K562 (cell line): ENCODE measurements at regions not wholly inside any gene's neighbourhood (a gene's known extent, or its start where the extent isn't known, plus 50 kb on each side); places are given as distances from the start of the nearest gene placed in this dataset.
A peak's percentile ranks its signal among the peaks of the same experiment; 100 is the strongest.

Experiments used
- BCOR ChIP-seq: fragments of 450-650 bp; IDR thresholded peaks from 2 replicates; pipeline ENCODE4 v1.6.1; 2016
- BRCA1 ChIP-seq, 2 experiments: fragments of 450-650 bp in 1 of 2; sonication (generic) in 1 of 2; formaldehyde crosslinking in 1 of 2; IDR thresholded peaks; 2 replicates each; pipeline versions ENCODE4 v1.5.0 to v1.6.1; 2017 to 2020; ENCODE audit warnings: mild to moderate bottlenecking in 1 of 2, missing genetic modification reagents in 1 of 2
- CBFB ChIP-seq: sonication (generic); formaldehyde crosslinking; IDR thresholded peaks from 2 replicates; pipeline ENCODE4 v1.4.0; 2020; ENCODE audit warnings: mild to moderate bottlenecking, missing genetic modification reagents
- CHCHD3 ChIP-seq: fragments of 250-450 bp; sonication (Bioruptor Pico); IDR thresholded peaks from 2 replicates; pipeline ENCODE4 v2.1.2; 2022; ENCODE audit warnings: mild to moderate bottlenecking
- ELF4 ChIP-seq: fragments of 450-650 bp; formaldehyde crosslinking; IDR thresholded peaks from 2 replicates; pipeline ENCODE4 v1.4.0; 2022; ENCODE audit warnings: missing genetic modification characterization
- ESRRA ChIP-seq: fragments of 450-650 bp; IDR thresholded peaks from 2 replicates; pipeline ENCODE4 v1.6.1; 2014; ENCODE audit warnings: low read depth, mild to moderate bottlenecking, moderate library complexity, borderline replicate concordance
- EWSR1 ChIP-seq: fragments of 450-650 bp; IDR thresholded peaks from 2 replicates; pipeline ENCODE4 v1.6.1; 2018; ENCODE audit warnings: borderline replicate concordance, mild to moderate bottlenecking, low read depth, moderate library complexity; ENCODE audit not compliant: partially characterized antibody
- GABPA ChIP-seq: fragments of 200-800 bp; sonication (Bioruptor generic); conservative IDR thresholded peaks from 2 replicates; pipeline ENCODE4 v1.6.1; 2016; ENCODE audit warnings: low read depth, missing genetic modification characterization, missing compliant biosample characterization
- MBD2 ChIP-seq: sonication (generic); IDR thresholded peaks from 2 replicates; pipeline ENCODE4 v1.6.1; 2016; ENCODE audit warnings: low read depth, borderline replicate concordance
- MCM2 ChIP-seq: fragments of 450-650 bp; IDR thresholded peaks from 2 replicates; pipeline ENCODE4 v1.6.1; 2017; ENCODE audit warnings: low read depth, mild to moderate bottlenecking
- MCM7 ChIP-seq, 2 experiments: fragments of 450-650 bp; IDR thresholded peaks; 2 replicates each; pipeline ENCODE4 v1.6.1; 2016 to 2018
- NFE2 ChIP-seq: IDR thresholded peaks from 2 replicates; pipeline ENCODE4 v1.6.1; 2014; ENCODE audit warnings: antibody characterized with exemption, low read depth
- NR2F6 ChIP-seq: fragments of 450-650 bp; formaldehyde crosslinking; IDR thresholded peaks from 2 replicates; pipeline ENCODE4 v1.4.0; 2020; ENCODE audit warnings: mild to moderate bottlenecking
- NUFIP1 ChIP-seq: fragments of 450-650 bp; IDR thresholded peaks from 2 replicates; pipeline ENCODE4 v1.6.1; 2018; ENCODE audit not compliant: partially characterized antibody
- PCBP1 ChIP-seq: fragments of 200-400 bp; formaldehyde crosslinking; IDR thresholded peaks from 2 replicates; pipeline ENCODE4 v1.6.1; 2018; ENCODE audit warnings: mild to moderate bottlenecking, low read depth, low read length; ENCODE audit not compliant: poor library complexity, severe bottlenecking
- RB1 ChIP-seq: fragments of 450-650 bp; IDR thresholded peaks from 2 replicates; pipeline ENCODE4 v1.6.1; 2017; ENCODE audit warnings: low read depth, mild to moderate bottlenecking
- TAF7 ChIP-seq: fragments of 450-650 bp; IDR thresholded peaks from 2 replicates; pipeline ENCODE4 v1.6.1; 2016; ENCODE audit warnings: missing genetic modification characterization, missing compliant biosample characterization
- TAL1 ChIP-seq: fragments of 450-650 bp; IDR thresholded peaks from 2 replicates; pipeline ENCODE4 v1.6.1; 2016; ENCODE audit warnings: mild to moderate bottlenecking
- TEAD2 ChIP-seq: fragments of 450-650 bp; IDR thresholded peaks from 2 replicates; pipeline ENCODE4 v1.6.1; 2016; ENCODE audit warnings: missing genetic modification characterization, control low read depth, missing compliant biosample characterization
- ZFP30 ChIP-seq: fragments of 250-450 bp; sonication (Bioruptor Pico); IDR thresholded peaks from 2 replicates; pipeline ENCODE4 v1.8.0; 2022; ENCODE audit warnings: moderate library complexity, mild to moderate bottlenecking, inconsistent platforms, borderline replicate concordance
- ZNF311 ChIP-seq: fragments of 250-450 bp; sonication (Bioruptor Pico); IDR thresholded peaks from 2 replicates; pipeline ENCODE4 v1.4.0; 2020; ENCODE audit warnings: mild to moderate bottlenecking, moderate library complexity
- ZNF347 ChIP-seq: fragments of 450-650 bp; formaldehyde crosslinking; IDR thresholded peaks from 2 replicates; pipeline ENCODE4 v1.4.0; 2020; ENCODE audit warnings: low read depth, mild to moderate bottlenecking, moderate library complexity
- ZNF79 ChIP-seq: fragments of 250-450 bp; sonication (Bioruptor Pico); IDR thresholded peaks from 2 replicates; pipeline ENCODE4 v1.4.0; 2020; ENCODE audit warnings: low read depth, mild to moderate bottlenecking, moderate library complexity
- TF ChIP-seq, protein P1 (sequence below): fragments of 200-400 bp; formaldehyde crosslinking; IDR thresholded peaks from 2 replicates; pipeline ENCODE4 v1.6.1; 2017; ENCODE audit warnings: mild to moderate bottlenecking, low read depth, low read length, moderate library complexity
- TF ChIP-seq, protein P2 (sequence below), 2 experiments: IDR thresholded peaks; 2 replicates each; pipeline ENCODE4 v1.6.1; 2012; ENCODE audit warnings: improper control_type of control experiment in 2 of 2, low read depth in 2 of 2, low read length in 2 of 2, borderline replicate concordance in 1 of 2

DNA sequence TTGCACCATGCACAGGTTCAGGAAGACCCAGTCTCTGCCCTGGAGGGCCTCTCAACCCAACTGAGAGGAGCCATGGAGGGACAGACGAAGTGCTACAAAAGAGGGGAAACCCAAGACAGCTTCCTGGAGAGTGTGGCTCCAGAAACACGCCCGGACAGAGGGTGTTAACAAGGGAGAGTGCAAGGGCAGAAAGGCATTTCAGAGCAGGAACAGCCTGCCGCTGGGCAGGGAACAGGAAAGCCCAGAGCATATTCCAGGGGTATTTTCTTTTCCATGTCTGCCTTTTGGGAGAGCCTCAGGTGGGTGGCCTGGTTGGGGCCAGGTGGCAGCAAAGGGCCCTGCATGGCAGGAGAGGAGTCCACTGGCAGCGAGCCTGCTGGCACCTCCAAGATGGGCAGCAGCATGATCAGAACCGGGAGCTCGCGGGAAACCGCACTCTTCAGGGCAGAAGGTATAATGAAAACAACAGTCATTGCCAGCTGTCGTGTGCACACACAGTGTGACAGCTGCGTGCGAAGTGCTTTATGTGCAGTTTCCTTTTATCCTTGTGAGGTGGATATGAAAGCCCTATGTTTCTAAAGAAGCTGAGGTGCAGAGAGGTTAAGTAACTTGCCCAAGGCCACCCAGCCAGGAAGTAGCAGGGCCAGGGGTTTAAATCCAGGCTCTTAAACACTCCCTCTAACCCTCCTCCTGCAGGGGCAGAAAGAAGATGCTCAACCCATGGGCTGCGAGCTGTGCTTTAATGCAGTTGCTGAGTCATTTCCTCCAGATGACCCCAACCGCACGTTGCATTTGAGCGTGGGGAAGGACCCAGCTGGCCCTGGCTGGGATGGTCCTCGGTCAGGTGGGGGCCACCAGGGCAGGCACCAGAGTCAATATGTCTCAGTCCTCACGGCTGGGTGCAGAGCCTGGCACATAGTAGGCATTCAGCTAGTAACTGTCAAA, 128.6 kb downstream of the OAT start (continued):
- no peak for TF ChIP-seq PCBP1
- TF ChIP-seq TEAD2 (tag) = no peak
- TF ChIP-seq MCM7 (IDR thresholded peaks at IDR 0.05) = no peak
- peak; percentile 87 for TF ChIP-seq NFE2
- no peak for TF ChIP-seq TAL1
- no peak for TF ChIP-seq NUFIP1
- TF ChIP-seq CHCHD3 (CRISPR knock-in tag) = no peak
- TF ChIP-seq GABPA (tag) = peak; percentile 38; the same call in 1 of the 2 replicates
- no peak for TF ChIP-seq ZFP30 (CRISPR knock-in tag)
- TF ChIP-seq MBD2 = no peak
- no peak for TF ChIP-seq BCOR
- TF ChIP-seq MCM2 = no peak
- TF ChIP-seq, protein P1, sequence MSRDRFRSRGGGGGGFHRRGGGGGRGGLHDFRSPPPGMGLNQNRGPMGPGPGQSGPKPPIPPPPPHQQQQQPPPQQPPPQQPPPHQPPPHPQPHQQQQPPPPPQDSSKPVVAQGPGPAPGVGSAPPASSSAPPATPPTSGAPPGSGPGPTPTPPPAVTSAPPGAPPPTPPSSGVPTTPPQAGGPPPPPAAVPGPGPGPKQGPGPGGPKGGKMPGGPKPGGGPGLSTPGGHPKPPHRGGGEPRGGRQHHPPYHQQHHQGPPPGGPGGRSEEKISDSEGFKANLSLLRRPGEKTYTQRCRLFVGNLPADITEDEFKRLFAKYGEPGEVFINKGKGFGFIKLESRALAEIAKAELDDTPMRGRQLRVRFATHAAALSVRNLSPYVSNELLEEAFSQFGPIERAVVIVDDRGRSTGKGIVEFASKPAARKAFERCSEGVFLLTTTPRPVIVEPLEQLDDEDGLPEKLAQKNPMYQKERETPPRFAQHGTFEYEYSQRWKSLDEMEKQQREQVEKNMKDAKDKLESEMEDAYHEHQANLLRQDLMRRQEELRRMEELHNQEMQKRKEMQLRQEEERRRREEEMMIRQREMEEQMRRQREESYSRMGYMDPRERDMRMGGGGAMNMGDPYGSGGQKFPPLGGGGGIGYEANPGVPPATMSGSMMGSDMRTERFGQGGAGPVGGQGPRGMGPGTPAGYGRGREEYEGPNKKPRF = no peak
- TF ChIP-seq, protein P2, sequence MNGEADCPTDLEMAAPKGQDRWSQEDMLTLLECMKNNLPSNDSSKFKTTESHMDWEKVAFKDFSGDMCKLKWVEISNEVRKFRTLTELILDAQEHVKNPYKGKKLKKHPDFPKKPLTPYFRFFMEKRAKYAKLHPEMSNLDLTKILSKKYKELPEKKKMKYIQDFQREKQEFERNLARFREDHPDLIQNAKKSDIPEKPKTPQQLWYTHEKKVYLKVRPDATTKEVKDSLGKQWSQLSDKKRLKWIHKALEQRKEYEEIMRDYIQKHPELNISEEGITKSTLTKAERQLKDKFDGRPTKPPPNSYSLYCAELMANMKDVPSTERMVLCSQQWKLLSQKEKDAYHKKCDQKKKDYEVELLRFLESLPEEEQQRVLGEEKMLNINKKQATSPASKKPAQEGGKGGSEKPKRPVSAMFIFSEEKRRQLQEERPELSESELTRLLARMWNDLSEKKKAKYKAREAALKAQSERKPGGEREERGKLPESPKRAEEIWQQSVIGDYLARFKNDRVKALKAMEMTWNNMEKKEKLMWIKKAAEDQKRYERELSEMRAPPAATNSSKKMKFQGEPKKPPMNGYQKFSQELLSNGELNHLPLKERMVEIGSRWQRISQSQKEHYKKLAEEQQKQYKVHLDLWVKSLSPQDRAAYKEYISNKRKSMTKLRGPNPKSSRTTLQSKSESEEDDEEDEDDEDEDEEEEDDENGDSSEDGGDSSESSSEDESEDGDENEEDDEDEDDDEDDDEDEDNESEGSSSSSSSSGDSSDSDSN (IDR thresholded peaks at IDR 0.05; ENCODE audit: borderline replicate concordance in 1 of 2, low read depth in 2 of 2, low read length in 2 of 2) = no peak
- no peak for TF ChIP-seq ESRRA
- TF ChIP-seq NR2F6 (CRISPR knock-in tag) = no peak
- no peak for TF ChIP-seq ELF4 (CRISPR knock-in tag)
- no peak for TF ChIP-seq ZNF347 (CRISPR knock-in tag)
- TF ChIP-seq ZNF79 = no peak
- TF ChIP-seq EWSR1 = no peak
- TF ChIP-seq BRCA1 (IDR thresholded peaks at IDR 0.05) = no peak
- no peak for TF ChIP-seq BRCA1 (CRISPR knock-in tag; IDR thresholded peaks at IDR 0.05)
- TF ChIP-seq RB1 = no peak
- no peak for TF ChIP-seq TAF7 (tag)
- TF ChIP-seq ZNF311 (CRISPR knock-in tag) = no peak
- no peak for TF ChIP-seq CBFB (CRISPR knock-in tag)
